ES-I3 (cell line): ENCODE measurements at regions not wholly inside any gene's neighbourhood (a gene's known extent, or its start where the extent isn't known, plus 50 kb on each side); places are given as distances from the start of the nearest gene placed in this dataset.
"Not testable (repeated sequence)": the region's sequence is repeated elsewhere in the genome, so short reads cannot be mapped to it uniquely, and the experiment has no call there.

Experiments used
- H3K36me3 ChIP-seq: 2 replicates; pipeline ENCODE4 v1.6.1; 2013; ENCODE audit warnings: mild to moderate bottlenecking, low read length, control low read depth, moderate library complexity; ENCODE audit not compliant: insufficient read depth
- H3K4me1 ChIP-seq: 2 replicates; pipeline ENCODE4 v1.6.1; 2013; ENCODE audit warnings: mild to moderate bottlenecking, control low read depth, low read length; ENCODE audit not compliant: insufficient read depth
- H3K9ac ChIP-seq: 2 replicates; pipeline ENCODE4 v1.6.1; 2013; ENCODE audit warnings: low read depth, mild to moderate bottlenecking, low read length, moderate library complexity
- H3K9me3 ChIP-seq: 2 replicates; pipeline ENCODE4 v1.6.1; 2013; ENCODE audit warnings: mild to moderate bottlenecking, low read length, moderate library complexity; ENCODE audit not compliant: control insufficient read depth, insufficient read depth

- Histone ChIP-seq H3K4me1 (no peaks in the 10 kb centered on the region), H3K9me3 (no peaks in the 10 kb centered on the region), H3K36me3 (no peaks in the 10 kb centered on the region), H3K9ac (no peak overlapping the region)
Observed at GRCh38 chr7:93830141-93830925, 60.2 kb downstream of the TFPI2 start.

GRCh38 chr7:93828260-93828659 is 62.3 kb downstream of the TFPI2 start:
- Histone ChIP-seq H3K4me1 (no peaks in the 10 kb centered on the region), H3K36me3 (no peaks in the 10 kb centered on the region), H3K9ac (no peak overlapping the region), H3K9me3 (no peaks in the 10 kb centered on the region)

GRCh38 chr7:93823621-93824020 is 66.9 kb downstream of the TFPI2 start:
- Histone ChIP-seq H3K36me3 (no peaks in the 10 kb centered on the region), H3K9ac (no peak overlapping the region), H3K4me1 (peaks cover 4% of the 10 kb centered on the region; the same call in 1 of the 2 replicates), H3K9me3 (no peaks in the 10 kb centered on the region)

- no peak overlapping the region for H3K9ac ChIP-seq
- no peaks in the 10 kb centered on the region for H3K9me3 ChIP-seq
- H3K36me3 ChIP-seq, result no peaks in the 10 kb centered on the region
- peaks cover 12% of the 10 kb centered on the region; the same call in 1 of the 2 replicates for H3K4me1 ChIP-seq
Observed at GRCh38 chr7:93821463-93821862, 69.1 kb downstream of the TFPI2 start.

- no peaks in the 10 kb centered on the region for H3K36me3 ChIP-seq
- no peak overlapping the region for H3K9ac ChIP-seq
- no peaks in the 10 kb centered on the region for H3K9me3 ChIP-seq
- peaks cover 12% of the 10 kb centered on the region; the same call in 1 of the 2 replicates for H3K4me1 ChIP-seq
Observed at GRCh38 chr7:93819699-93820098, 70.9 kb downstream of the TFPI2 start.

- Histone ChIP-seq H3K4me1 (peaks cover 12% of the 10 kb centered on the region; the same call in 1 of the 2 replicates), H3K36me3 (no peaks in the 10 kb centered on the region), H3K9me3 (no peaks in the 10 kb centered on the region), H3K9ac (no peak overlapping the region)
Observed at GRCh38 chr7:93817526-93817925, 73.0 kb downstream of the TFPI2 start.

- Histone ChIP-seq H3K9ac (no peak overlapping the region), H3K4me1 (peaks cover 12% of the 10 kb centered on the region; the same call in 1 of the 2 replicates), H3K9me3 (no peaks in the 10 kb centered on the region), H3K36me3 (no peaks in the 10 kb centered on the region)
Observed at GRCh38 chr7:93817004-93817403, 73.5 kb downstream of the TFPI2 start.

GRCh38 chr7:93813514-93813913 is 77.0 kb downstream of the TFPI2 start:
- Histone ChIP-seq H3K9me3 (no peaks in the 10 kb centered on the region), H3K4me1 (peaks cover 8% of the 10 kb centered on the region; the same call in 1 of the 2 replicates), H3K9ac (no peak overlapping the region), H3K36me3 (no peaks in the 10 kb centered on the region)

GRCh38 chr7:93812061-93812460 is 78.5 kb downstream of the TFPI2 start:
- Histone ChIP-seq H3K9ac (no peak overlapping the region), H3K9me3 (no peaks in the 10 kb centered on the region), H3K36me3 (no peaks in the 10 kb centered on the region), H3K4me1 (peaks cover 6% of the 10 kb centered on the region; the same call in 1 of the 2 replicates)

GRCh38 chr7:93811198-93811597 is 79.4 kb downstream of the TFPI2 start:
- no peaks in the 10 kb centered on the region for H3K36me3 ChIP-seq

GRCh38 chr7:93810561-93810960 is 80.0 kb downstream of the TFPI2 start:
- H3K36me3 ChIP-seq, result no peaks in the 10 kb centered on the region
- H3K4me1 ChIP-seq, result no peaks in the 10 kb centered on the region
- H3K9ac ChIP-seq, result no peak overlapping the region
- no peaks in the 10 kb centered on the region for H3K9me3 ChIP-seq

More at GRCh38 chr7:93811198-93811597, 79.4 kb downstream of the TFPI2 start:
- Histone ChIP-seq H3K4me1 (no peaks in the 10 kb centered on the region), H3K9ac (no peak overlapping the region), H3K9me3 (no peaks in the 10 kb centered on the region)

- H3K36me3 ChIP-seq, result no peaks in the 10 kb centered on the region
- no peaks in the 10 kb centered on the region for H3K4me1 ChIP-seq
- no peak overlapping the region for H3K9ac ChIP-seq
- H3K9me3 ChIP-seq, result peaks cover 9% of the 10 kb centered on the region; the same call in 1 of the 2 replicates
Observed at GRCh38 chr7:93804726-93805125, 85.8 kb downstream of the TFPI2 start.

- Histone ChIP-seq H3K36me3 (no peaks in the 10 kb centered on the region), H3K4me1 (no peaks in the 10 kb centered on the region), H3K9ac (no peak overlapping the region)
Observed at GRCh38 chr7:93799750-93800357, 90.7 kb downstream of the TFPI2 start.

GRCh38 chr7:93793084-93793697 is 97.4 kb downstream of the TFPI2 start:
- not testable (repeated sequence) for H3K9me3 ChIP-seq, H3K9ac ChIP-seq

More at GRCh38 chr7:93799750-93800357, 90.7 kb downstream of the TFPI2 start:
- H3K9me3 ChIP-seq, result peaks cover 9% of the 10 kb centered on the region; the same call in 1 of the 2 replicates

More at GRCh38 chr7:93793084-93793697, 97.4 kb downstream of the TFPI2 start:
- H3K4me1 ChIP-seq, H3K36me3 ChIP-seq: not testable (repeated sequence)
